Panc1 (cell line): ENCODE measurements at regions not wholly inside any gene's neighbourhood (a gene's known extent, or its start where the extent isn't known, plus 50 kb on each side); places are given as distances from the start of the nearest gene placed in this dataset.
A peak's percentile ranks its signal among the peaks of the same experiment; 100 is the strongest.

ENCODE experiments used
- ATAC-seq: fragments of 200-7000 bp; cut with Tn5 transposase; 2 replicates; pipeline ENCODE4 v1.9.1; 2020; ENCODE audit warnings: mild to moderate bottlenecking, moderate library complexity
- BruUV-seq: library from RNA; stranded (reverse); fragments of 400-500 nt; replicated peaks from 2 replicates; lab custom pipeline; 2021; lab: Mats Ljungman, UMichigan
- CTCF ChIA-PET: fragments of 300-600 bp; sonication (Branson Sonifier 250); formaldehyde crosslinking; loops from one replicate; lab custom pipeline; 2022; ENCODE audit warnings: antibody characterized with exemption; lab: Charles Lee
- POLR2A ChIA-PET: fragments of 300-600 bp; sonication (Branson Sonifier 250); formaldehyde crosslinking; loops from one replicate; lab custom pipeline; 2022; ENCODE audit warnings: antibody characterized with exemption; lab: Charles Lee
- DNase-seq: peaks from one replicate; pipeline ENCODE4 v3.0.0-alpha.2; 2010; ENCODE audit warnings: low read depth, low spot score
- H3K27ac ChIP-seq: 2 replicates; pipeline ENCODE4 v1.5.1; 2011; ENCODE audit warnings: mild to moderate bottlenecking, low read length, inconsistent platforms
- H3K27me3 ChIP-seq: fragments of 200-500 bp; sonication (Bioruptor generic); 2 replicates; pipeline ENCODE4 v1.6.0; 2014; ENCODE audit warnings: low read length, inconsistent platforms; ENCODE audit not compliant: control insufficient read depth, insufficient read depth
- H3K36me3 ChIP-seq: fragments of 200-500 bp; sonication (Bioruptor generic); 2 replicates; pipeline ENCODE4 v1.5.1; 2014; ENCODE audit warnings: inconsistent platforms, mild to moderate bottlenecking, low read length, moderate library complexity; ENCODE audit not compliant: control insufficient read depth, insufficient read depth
- H3K4me1 ChIP-seq: 2 replicates; pipeline ENCODE4 v1.5.1; 2011; ENCODE audit warnings: inconsistent platforms, mild to moderate bottlenecking, low read length, moderate library complexity; ENCODE audit not compliant: control insufficient read depth, insufficient read depth
- H3K4me3 ChIP-seq, 2 experiments: 2 replicates each; pipeline ENCODE4 v1.5.1; 2011 to 2012; ENCODE audit warnings: low read depth in 2 of 2, low read length in 2 of 2, mild to moderate bottlenecking in 2 of 2, inconsistent platforms in 1 of 2, moderate library complexity in 1 of 2
- H3K9me3 ChIP-seq: fragments of 200-500 bp; sonication (Bioruptor generic); 2 replicates; pipeline ENCODE4 v1.5.1; 2014; ENCODE audit warnings: low read depth, mild to moderate bottlenecking, inconsistent platforms, low read length, moderate library complexity; ENCODE audit not compliant: control insufficient read depth, insufficient read depth
- POLR2AphosphoS5 ChIP-seq: IDR thresholded peaks from 2 replicates; pipeline ENCODE4 v1.6.1; 2012; ENCODE audit warnings: mild to moderate bottlenecking, low read depth, low read length, moderate library complexity
- SIN3A ChIP-seq: IDR thresholded peaks from 2 replicates; pipeline ENCODE4 v1.6.1; 2012; ENCODE audit warnings: low read depth, mild to moderate bottlenecking, low read length, moderate library complexity, borderline replicate concordance; ENCODE audit not compliant: insufficient read depth
- TCF7L2 ChIP-seq: IDR thresholded peaks from 2 replicates; pipeline ENCODE4 v1.6.1; 2011; ENCODE audit warnings: mild to moderate bottlenecking, low read depth, low read length, inconsistent platforms
- in situ Hi-C: cut with HindIII; loops from 2 replicates; pipeline ENCODE4 v1.10.0; 2016; ENCODE audit warnings: low sequenced_read_pairs, low pct_unique_long_range_greater_than_20kb
- intact Hi-C: fragments of 100-400 bp; cut with micrococcal nuclease; formaldehyde crosslinking; loops from one replicate; pipeline ENCODE4 v1.10.0; 2022; ENCODE audit not compliant: unreplicated experiment
- TF ChIP-seq, protein P1 (sequence below), 2 experiments: IDR thresholded peaks; 2 replicates each; pipeline ENCODE4 v1.6.1; 2011 to 2012; ENCODE audit warnings: low read depth in 2 of 2, control low read depth in 1 of 2, low read length in 1 of 2, mild to moderate bottlenecking in 1 of 2, moderate library complexity in 1 of 2; ENCODE audit not compliant: insufficient read depth in 1 of 2
- TF ChIP-seq, protein P2 (sequence below): fragments of 450-650 bp; IDR thresholded peaks from 2 replicates; pipeline ENCODE4 v1.5.1; 2017; ENCODE audit warnings: mild to moderate bottlenecking

DNA sequence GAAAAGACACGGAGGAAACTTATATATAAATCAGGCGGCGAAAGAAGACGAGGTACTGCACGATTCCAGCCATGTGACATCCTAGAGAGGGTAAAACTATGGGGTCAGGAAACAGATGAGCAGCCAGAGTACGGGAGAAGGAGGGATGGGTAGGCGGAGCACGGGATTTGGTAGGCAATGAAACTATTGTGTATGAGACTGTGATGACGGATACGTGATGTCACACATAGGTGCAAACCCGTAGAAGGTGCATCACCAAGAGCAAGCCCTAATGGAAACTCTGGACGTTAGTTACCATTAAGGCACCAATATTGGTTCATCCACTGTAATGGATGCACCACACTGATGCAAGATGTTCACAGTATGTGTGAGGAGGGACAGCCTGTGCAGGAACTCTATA is 93.8 kb upstream of the MGMT start:
- DNase-seq (no peak), ATAC-seq (0 out of 2 replicates have a peak, but pooled peaks have one; percentile 30)
- TF ChIP-seq, protein P1, sequence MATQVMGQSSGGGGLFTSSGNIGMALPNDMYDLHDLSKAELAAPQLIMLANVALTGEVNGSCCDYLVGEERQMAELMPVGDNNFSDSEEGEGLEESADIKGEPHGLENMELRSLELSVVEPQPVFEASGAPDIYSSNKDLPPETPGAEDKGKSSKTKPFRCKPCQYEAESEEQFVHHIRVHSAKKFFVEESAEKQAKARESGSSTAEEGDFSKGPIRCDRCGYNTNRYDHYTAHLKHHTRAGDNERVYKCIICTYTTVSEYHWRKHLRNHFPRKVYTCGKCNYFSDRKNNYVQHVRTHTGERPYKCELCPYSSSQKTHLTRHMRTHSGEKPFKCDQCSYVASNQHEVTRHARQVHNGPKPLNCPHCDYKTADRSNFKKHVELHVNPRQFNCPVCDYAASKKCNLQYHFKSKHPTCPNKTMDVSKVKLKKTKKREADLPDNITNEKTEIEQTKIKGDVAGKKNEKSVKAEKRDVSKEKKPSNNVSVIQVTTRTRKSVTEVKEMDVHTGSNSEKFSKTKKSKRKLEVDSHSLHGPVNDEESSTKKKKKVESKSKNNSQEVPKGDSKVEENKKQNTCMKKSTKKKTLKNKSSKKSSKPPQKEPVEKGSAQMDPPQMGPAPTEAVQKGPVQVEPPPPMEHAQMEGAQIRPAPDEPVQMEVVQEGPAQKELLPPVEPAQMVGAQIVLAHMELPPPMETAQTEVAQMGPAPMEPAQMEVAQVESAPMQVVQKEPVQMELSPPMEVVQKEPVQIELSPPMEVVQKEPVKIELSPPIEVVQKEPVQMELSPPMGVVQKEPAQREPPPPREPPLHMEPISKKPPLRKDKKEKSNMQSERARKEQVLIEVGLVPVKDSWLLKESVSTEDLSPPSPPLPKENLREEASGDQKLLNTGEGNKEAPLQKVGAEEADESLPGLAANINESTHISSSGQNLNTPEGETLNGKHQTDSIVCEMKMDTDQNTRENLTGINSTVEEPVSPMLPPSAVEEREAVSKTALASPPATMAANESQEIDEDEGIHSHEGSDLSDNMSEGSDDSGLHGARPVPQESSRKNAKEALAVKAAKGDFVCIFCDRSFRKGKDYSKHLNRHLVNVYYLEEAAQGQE (IDR thresholded peaks at IDR 0.05; ENCODE audit: insufficient read depth in 1 of 2, low read depth in 2 of 2, low read length in 1 of 2): no peak
- TF ChIP-seq SIN3A (no peak), TCF7L2 (no peak), POLR2AphosphoS5 (no peak)
- TF ChIP-seq, protein P2, sequence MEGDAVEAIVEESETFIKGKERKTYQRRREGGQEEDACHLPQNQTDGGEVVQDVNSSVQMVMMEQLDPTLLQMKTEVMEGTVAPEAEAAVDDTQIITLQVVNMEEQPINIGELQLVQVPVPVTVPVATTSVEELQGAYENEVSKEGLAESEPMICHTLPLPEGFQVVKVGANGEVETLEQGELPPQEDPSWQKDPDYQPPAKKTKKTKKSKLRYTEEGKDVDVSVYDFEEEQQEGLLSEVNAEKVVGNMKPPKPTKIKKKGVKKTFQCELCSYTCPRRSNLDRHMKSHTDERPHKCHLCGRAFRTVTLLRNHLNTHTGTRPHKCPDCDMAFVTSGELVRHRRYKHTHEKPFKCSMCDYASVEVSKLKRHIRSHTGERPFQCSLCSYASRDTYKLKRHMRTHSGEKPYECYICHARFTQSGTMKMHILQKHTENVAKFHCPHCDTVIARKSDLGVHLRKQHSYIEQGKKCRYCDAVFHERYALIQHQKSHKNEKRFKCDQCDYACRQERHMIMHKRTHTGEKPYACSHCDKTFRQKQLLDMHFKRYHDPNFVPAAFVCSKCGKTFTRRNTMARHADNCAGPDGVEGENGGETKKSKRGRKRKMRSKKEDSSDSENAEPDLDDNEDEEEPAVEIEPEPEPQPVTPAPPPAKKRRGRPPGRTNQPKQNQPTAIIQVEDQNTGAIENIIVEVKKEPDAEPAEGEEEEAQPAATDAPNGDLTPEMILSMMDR: no peak
- no TSS peak for BruUV-seq
- Histone ChIP-seq H3K36me3 (no peaks in the 10 kb centered on the region), H3K4me1 (no peaks in the 10 kb centered on the region), H3K4me3 (no peak overlapping the region), H3K27me3 (peaks cover 15% of the 10 kb centered on the region; the same call in 1 of the 2 replicates), H3K27ac (no peak overlapping the region), H3K9me3 (no peaks in the 10 kb centered on the region)
- intact Hi-C loops (no loop called here), in situ Hi-C loops (no loop called here)
- ChIA-PET POLR2A (no interaction called here), CTCF (no interaction called here)

DNA sequence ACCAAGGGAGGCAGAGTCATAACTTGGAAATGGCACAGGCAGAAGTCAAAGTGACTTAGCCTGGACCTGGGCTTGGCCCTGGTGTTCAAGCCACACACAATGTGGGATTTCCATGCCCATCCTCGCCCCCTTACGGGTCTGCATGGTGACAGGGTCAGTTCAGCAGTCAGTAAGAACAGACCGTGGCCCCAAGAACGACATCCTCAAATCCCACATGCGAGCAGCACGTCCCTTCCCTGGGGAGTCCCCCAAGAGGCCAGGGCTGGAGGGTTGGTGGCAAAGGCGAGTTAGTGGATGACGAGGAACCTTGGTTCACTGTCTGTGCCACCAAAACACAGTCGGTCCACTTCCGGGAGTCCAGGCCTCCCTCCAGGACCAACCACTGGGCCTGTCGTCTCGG is 93.3 kb upstream of the MGMT start:
- in situ Hi-C loops: no loop called here
- H3K4me1 ChIP-seq: no peaks in the 10 kb centered on the region

More for the DNA sequence above, 93.3 kb upstream of the MGMT start:
- BruUV-seq: no TSS peak
- DNase-seq (no peak), ATAC-seq (no peak; the same call in 1 of the 2 replicates)
- CTCF ChIA-PET: no interaction called here
- POLR2A ChIA-PET: no interaction called here
- no peak for TF ChIP-seq SIN3A
- TF ChIP-seq, protein P2: no peak
- TF ChIP-seq TCF7L2: no peak
- TF ChIP-seq, protein P1 (IDR thresholded peaks at IDR 0.05; ENCODE audit: insufficient read depth in 1 of 2, low read depth in 2 of 2, low read length in 1 of 2): no peak
- no peak for TF ChIP-seq POLR2AphosphoS5
- Histone ChIP-seq H3K4me3 (no peak overlapping the region), H3K27ac (no peak overlapping the region), H3K9me3 (no peaks in the 10 kb centered on the region), H3K36me3 (no peaks in the 10 kb centered on the region), H3K27me3 (peaks cover 15% of the 10 kb centered on the region; the same call in 1 of the 2 replicates)
- intact Hi-C loops: no loop called here
